ENCODE measurements at regions not wholly inside any gene's neighbourhood (a gene's known extent, or its start where the extent isn't known, plus 50 kb on each side); places are given as distances from the start of the nearest gene placed in this dataset.

DNA sequence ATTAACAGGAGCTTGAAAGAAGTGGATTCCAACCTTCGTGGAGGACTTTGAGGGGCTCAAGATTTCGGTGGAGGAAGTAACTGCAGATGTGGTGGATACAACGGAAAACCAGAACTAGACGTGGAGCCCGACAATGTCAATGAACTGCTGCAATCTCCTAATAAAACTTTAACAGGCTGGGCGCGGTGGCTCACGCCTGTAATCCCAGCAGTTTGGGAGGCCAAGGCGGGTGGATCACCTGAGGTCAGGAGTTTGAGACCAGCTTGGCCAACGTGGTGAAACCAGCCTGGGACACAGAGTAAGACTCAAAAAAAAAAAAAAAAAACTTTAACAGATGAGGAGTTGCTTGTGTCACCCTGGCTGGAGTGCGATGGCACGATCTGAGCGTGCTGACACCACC, 477.8 kb upstream of the MKI67 start:
- no peak for TF ChIP-seq CTCF (IDR thresholded peaks at IDR 0.05; ENCODE audit: low read depth, low read length, missing control alignments)
- H3K4me3 ChIP-seq (replicated peaks; ENCODE audit: low read depth, low read length) = no peak overlapping the region
- no peak for DNase-seq (ENCODE audit: extremely low read depth, low read depth)

- no peak for DNase-seq (ENCODE audit: extremely low read depth, low read depth)
- no peak for TF ChIP-seq CTCF (IDR thresholded peaks at IDR 0.05; ENCODE audit: low read depth, low read length, missing control alignments)
- no peak overlapping the region for H3K4me3 ChIP-seq (replicated peaks; ENCODE audit: low read depth, low read length)
These were observed 479.0 kb upstream of the MKI67 start for GRCh38 chr10:128605180-128605579.

- no peak overlapping the region for H3K4me3 ChIP-seq (replicated peaks; ENCODE audit: low read depth, low read length)
- TF ChIP-seq CTCF (IDR thresholded peaks at IDR 0.05; ENCODE audit: low read depth, low read length, missing control alignments) = no peak
- no peak for DNase-seq (ENCODE audit: extremely low read depth, low read depth)
These were observed 479.8 kb upstream of the MKI67 start for GRCh38 chr10:128606055-128606454.

DNA sequence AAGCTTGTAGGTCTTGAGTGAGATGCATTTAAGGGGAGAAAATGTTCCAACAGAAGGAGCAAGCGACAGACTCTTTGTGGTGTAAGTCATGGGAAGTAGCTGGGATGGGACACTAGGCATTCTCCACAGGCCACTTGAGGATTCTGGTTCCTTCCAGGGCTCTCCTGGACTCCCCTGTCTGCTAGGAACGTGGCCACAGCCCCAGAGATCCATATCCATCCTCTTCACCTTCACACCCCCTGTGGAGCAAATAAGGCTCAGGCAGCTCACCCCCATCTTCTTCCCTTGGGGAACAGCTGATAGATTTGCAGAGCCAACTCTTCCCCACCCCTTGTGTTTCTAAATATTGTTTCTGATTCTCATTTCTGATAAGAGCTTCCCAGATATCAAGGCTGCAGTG, 482.6 kb upstream of the MKI67 start:
- H3K4me3 ChIP-seq (replicated peaks; ENCODE audit: low read depth, low read length) = no peak overlapping the region
- no peak for TF ChIP-seq CTCF (IDR thresholded peaks at IDR 0.05; ENCODE audit: low read depth, low read length, missing control alignments)
- DNase-seq (ENCODE audit: extremely low read depth, low read depth) = no peak

- no peak for DNase-seq (ENCODE audit: extremely low read depth, low read depth)
- no peak overlapping the region for H3K4me3 ChIP-seq (replicated peaks; ENCODE audit: low read depth, low read length)
- TF ChIP-seq CTCF (IDR thresholded peaks at IDR 0.05; ENCODE audit: low read depth, low read length, missing control alignments) = no peak
These were observed 483.2 kb upstream of the MKI67 start for GRCh38 chr10:128609460-128609859.

DNA sequence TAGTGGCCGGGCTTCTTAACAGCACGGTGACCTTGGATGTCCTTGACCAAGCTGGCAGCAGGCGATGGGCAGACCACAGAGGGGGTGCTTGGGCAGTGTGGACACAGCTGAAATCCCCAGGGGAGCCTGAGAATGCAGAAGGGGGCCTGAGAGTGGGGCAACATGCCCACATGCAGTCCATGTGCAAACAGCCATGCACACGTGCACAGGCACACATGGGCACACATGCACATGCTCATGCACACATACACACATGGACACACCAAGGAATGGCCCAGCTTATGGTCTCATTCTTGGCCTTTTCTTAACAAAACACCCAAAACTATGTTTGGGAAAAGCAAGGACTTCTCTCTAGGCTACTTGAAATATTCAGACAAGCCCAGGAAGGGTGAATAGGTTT, 483.9 kb upstream of the MKI67 start:
- H3K4me3 ChIP-seq (replicated peaks; ENCODE audit: low read depth, low read length) = no peak overlapping the region
- no peak for DNase-seq (ENCODE audit: extremely low read depth, low read depth)
- TF ChIP-seq CTCF (IDR thresholded peaks at IDR 0.05; ENCODE audit: low read depth, low read length, missing control alignments) = no peak

- H3K4me3 ChIP-seq (replicated peaks; ENCODE audit: low read depth, low read length) = no peak overlapping the region
- DNase-seq (ENCODE audit: extremely low read depth, low read depth) = no peak
- no peak for TF ChIP-seq CTCF (IDR thresholded peaks at IDR 0.05; ENCODE audit: low read depth, low read length, missing control alignments)
These were observed 486.0 kb upstream of the MKI67 start for GRCh38 chr10:128612195-128612594.

Measured in HFF-Myc (cell line).